GM12878 (cell line): ENCODE measurements at regions not wholly inside any gene's neighbourhood (a gene's known extent, or its start where the extent isn't known, plus 50 kb on each side); places are given as distances from the start of the nearest gene placed in this dataset.

Experiments used
- ATAC-seq: fragments of 200-7000 bp; cut with Tn5 transposase; 3 replicates; pipeline ENCODE4 v1.9.1; 2020; ENCODE audit warnings: mild to moderate bottlenecking, moderate library complexity
- BruUV-seq: library from RNA; stranded (reverse); fragments of 400-500 nt; replicated peaks from 2 replicates; lab custom pipeline; 2021; lab: Mats Ljungman, UMichigan
- CTCF ChIA-PET: fragments of 300-600 bp; sonication (Branson Sonifier 250); formaldehyde crosslinking; extraction: SDS; loops from one replicate; lab custom pipeline; 2021; ENCODE audit warnings: inconsistent platforms; lab: Yijun Ruan, JAX
- POLR2A ChIA-PET: fragments of 350-600 bp; formaldehyde crosslinking; extraction: SDS; loops from one replicate; lab custom pipeline; 2021; ENCODE audit warnings: inconsistent platforms; lab: Charles Lee
- RAD21 ChIA-PET: fragments of 300-600 bp; sonication (Branson Sonifier 250); formaldehyde crosslinking; loops from one replicate; lab custom pipeline; 2023; ENCODE audit warnings: antibody characterized with exemption; ENCODE audit not compliant: unreplicated experiment; lab: Charles Lee
- SMC1A ChIA-PET: fragments of 300-600 bp; sonication (Branson Sonifier 250); formaldehyde crosslinking; loops from one replicate; lab custom pipeline; 2023; ENCODE audit not compliant: unreplicated experiment, uncharacterized antibody; lab: Charles Lee
- DNase-seq: peaks from one replicate; pipeline ENCODE4 v3.0.0-alpha.2; 2011; ENCODE audit warnings: low read depth, low spot score
- FAIRE-seq: peaks from 3 replicates; lab custom pipeline; 2011; peaks lifted over from hg19 to GRCh38; lab: Jason Lieb, UNC
- H2AFZ ChIP-seq: 2 replicates; pipeline ENCODE4 v1.6.0; 2011; ENCODE audit warnings: low read depth, low read length, control low read depth; ENCODE audit not compliant: control insufficient read depth
- H3K27ac ChIP-seq: 2 replicates; pipeline ENCODE4 v1.5.1; 2011; ENCODE audit warnings: control low read depth; ENCODE audit not compliant: control insufficient read depth, insufficient read depth
- H3K27me3 ChIP-seq, 2 experiments: replicated peaks in 1 of 2; 2 replicates each; pipeline versions ENCODE4 v1.6.0 to v1.6.1; 2011; ENCODE audit warnings: low read length in 1 of 2; ENCODE audit not compliant: control insufficient read depth in 2 of 2, insufficient read depth in 2 of 2
- H3K36me3 ChIP-seq, 2 experiments: 2 replicates each; pipeline ENCODE4 v1.5.1; 2011; ENCODE audit warnings: low read length in 1 of 2; ENCODE audit not compliant: control insufficient read depth in 2 of 2, insufficient read depth in 2 of 2
- H3K4me1 ChIP-seq: 2 replicates; pipeline ENCODE4 v1.6.1; 2011; ENCODE audit warnings: mild to moderate bottlenecking, low read length, moderate library complexity, mixed read lengths; ENCODE audit not compliant: control insufficient read depth, insufficient read depth
- H3K4me2 ChIP-seq: 2 replicates; pipeline ENCODE4 v1.6.0; 2011; ENCODE audit warnings: control low read depth; ENCODE audit not compliant: control insufficient read depth, insufficient read depth
- H3K4me3 ChIP-seq: fragments of 200-600 bp; sonication (generic); 2 replicates; pipeline ENCODE4 v1.5.1; 2016
- H3K79me2 ChIP-seq: 2 replicates; pipeline ENCODE4 v1.6.0; 2011; ENCODE audit warnings: low read length; ENCODE audit not compliant: control insufficient read depth, insufficient read depth
- H3K9ac ChIP-seq: 2 replicates; pipeline ENCODE4 v1.8.0; 2011; ENCODE audit warnings: low read length, control low read depth, mixed read lengths; ENCODE audit not compliant: control insufficient read depth, insufficient read depth
- H3K9me3 ChIP-seq: replicated peaks from 3 replicates; pipeline ENCODE4 v1.5.1; 2011; ENCODE audit warnings: mild to moderate bottlenecking, low read length; ENCODE audit not compliant: control insufficient read depth, insufficient read depth
- H4K20me1 ChIP-seq: 2 replicates; pipeline ENCODE4 v1.6.0; 2011; ENCODE audit not compliant: control insufficient read depth, insufficient read depth
- HCFC1 ChIP-seq: fragments of 150-350 bp; IDR thresholded peaks from 2 replicates; pipeline ENCODE4 v1.6.1; 2014; ENCODE audit warnings: low read length
- HSF1 ChIP-seq: fragments of 150-350 bp; IDR thresholded peaks from 2 replicates; pipeline ENCODE4 v1.6.1; 2014; ENCODE audit warnings: mild to moderate bottlenecking, low read depth, low read length
- IRF5 ChIP-seq: fragments of 450-650 bp; IDR thresholded peaks from 2 replicates; pipeline ENCODE4 v1.6.1; 2017; ENCODE audit warnings: borderline replicate concordance
- MAX ChIP-seq: IDR thresholded peaks from 2 replicates; pipeline ENCODE4 v1.6.1; 2012; ENCODE audit warnings: low read depth, low read length, improper control_type of control experiment
- MLLT1 ChIP-seq: fragments of 450-650 bp; IDR thresholded peaks from 2 replicates; pipeline ENCODE4 v1.6.1; 2016; ENCODE audit warnings: mild to moderate bottlenecking
- RAD51 ChIP-seq: fragments of 450-650 bp; IDR thresholded peaks from 2 replicates; pipeline ENCODE4 v1.6.1; 2016; ENCODE audit warnings: moderate library complexity, mild to moderate bottlenecking, inconsistent platforms
- RUNX3 ChIP-seq: IDR thresholded peaks from 2 replicates; pipeline ENCODE4 v1.6.1; 2012; ENCODE audit warnings: low read length, inconsistent platforms
- SMAD1 ChIP-seq: fragments of 450-650 bp; IDR thresholded peaks from 2 replicates; pipeline ENCODE4 v1.6.1; 2018; ENCODE audit warnings: mild to moderate bottlenecking, low read depth; ENCODE audit not compliant: partially characterized antibody
- WGBS: methylation state at CpG from one replicate; pipeline ENCODE4 v1.1.6; 2016; ENCODE audit warnings: low lambda C conversion rate; ENCODE audit not compliant: insufficient replicate concordance, insufficient coverage; ENCODE audit errors: missing lambda C conversion rate; 5-methylcytosine and 5-hydroxymethylcytosine counted together
- in situ Hi-C: fragments of 300-500 bp; cut with MboI; formaldehyde crosslinking; loops from 9 replicates; pipeline ENCODE4 v1.14.3; 2018; ENCODE audit warnings: mixed read lengths
- intact Hi-C: fragments of 100-400 bp; cut with micrococcal nuclease; formaldehyde crosslinking; loops from one replicate; pipeline ENCODE4 v1.14.2; 2022; ENCODE audit not compliant: unreplicated experiment

- TF ChIP-seq IRF5, result no peak
- no peak for TF ChIP-seq MLLT1
- no peak for TF ChIP-seq HCFC1
- no peak for TF ChIP-seq RAD51
- TF ChIP-seq MAX, result no peak
Observed at GRCh38 chr13:38191016-38191415, 158.6 kb upstream of the UFM1 start (continued).

- Histone ChIP-seq H3K9me3 (no peaks in the 10 kb centered on the region), H4K20me1 (no peaks in the 10 kb centered on the region), H2AFZ (peak overlapping the region; percentile 75), H3K4me3 (no peak overlapping the region), H3K4me2 (peak overlapping the region; percentile 35; the same call in 1 of the 2 replicates), H3K27ac (no peak overlapping the region), H3K4me1 (no peaks in the 10 kb centered on the region), H3K79me2 (no peaks in the 10 kb centered on the region), H3K36me3 (no peaks in the 10 kb centered on the region), H3K9ac (no peak overlapping the region), H3K27me3 (no peaks in the 10 kb centered on the region)
- ChIA-PET CTCF (no interaction called here), POLR2A (no interaction called here), SMC1A (no interaction called here), RAD21 (no interaction called here)
- intact Hi-C loops, result no loop called here
- BruUV-seq, result no TSS peak
- FAIRE-seq (no peak), ATAC-seq (peak; percentile 54; the same call in 2 of the 3 replicates), DNase-seq (no peak)
- TF ChIP-seq SMAD1 (no peak), RUNX3 (no peak), HSF1 (no peak), HCFC1 (no peak)
- in situ Hi-C loops, result no loop called here
- 0% methylated on average over 1 of the region's 1 CpG for whole genome bisulfite sequencing
Observed at GRCh38 chr13:38180670-38181069, 169.0 kb upstream of the UFM1 start.
